ENCODE measurements at regions not wholly inside any gene's neighbourhood (a gene's known extent, or its start where the extent isn't known, plus 50 kb on each side); places are given as distances from the start of the nearest gene placed in this dataset.
"Not testable (repeated sequence)": the region's sequence is repeated elsewhere in the genome, so short reads cannot be mapped to it uniquely, and the experiment has no call there.

GRCh38 chr4:128688846-128689437 lies 120.6 kb upstream of the JADE1 start:
- intact Hi-C loops (cut with micrococcal nuclease): no loop called here

GRCh38 chr4:128688033-128688721 lies 121.3 kb upstream of the JADE1 start:
- intact Hi-C loops (cut with micrococcal nuclease): no loop called here

GRCh38 chr4:128686810-128687209 lies 122.7 kb upstream of the JADE1 start:
- intact Hi-C loops (cut with micrococcal nuclease): no loop called here

- intact Hi-C loops (cut with micrococcal nuclease): no loop called here
Observed at GRCh38 chr4:128686032-128686465, 123.5 kb upstream of the JADE1 start.

GRCh38 chr4:128684016-128684415 lies 125.5 kb upstream of the JADE1 start:
- intact Hi-C loops (cut with micrococcal nuclease): no loop called here

- intact Hi-C loops (cut with micrococcal nuclease): no loop called here
Observed at GRCh38 chr4:128682942-128683666, 126.4 kb upstream of the JADE1 start.

- intact Hi-C loops (cut with micrococcal nuclease): no loop called here
Observed at GRCh38 chr4:128676095-128676494, 133.4 kb upstream of the JADE1 start.

GRCh38 chr4:128675083-128675482 lies 134.4 kb upstream of the JADE1 start:
- intact Hi-C loops (cut with micrococcal nuclease): no loop called here

- intact Hi-C loops (cut with micrococcal nuclease): not testable (repeated sequence)
Observed at GRCh38 chr4:128673159-128673558, 136.3 kb upstream of the JADE1 start.

- intact Hi-C loops (cut with micrococcal nuclease): not testable (repeated sequence)
Observed at GRCh38 chr4:128672596-128672995, 136.9 kb upstream of the JADE1 start.

GRCh38 chr4:128670513-128670912 lies 139.0 kb upstream of the JADE1 start:
- intact Hi-C loops (cut with micrococcal nuclease): no loop called here

- intact Hi-C loops (cut with micrococcal nuclease): no loop called here
Observed at GRCh38 chr4:128668566-128668965, 140.9 kb upstream of the JADE1 start.

GRCh38 chr4:128665514-128665913 lies 144.0 kb upstream of the JADE1 start:
- intact Hi-C loops (cut with micrococcal nuclease): no loop called here

- intact Hi-C loops (cut with micrococcal nuclease): no loop called here
Observed at GRCh38 chr4:128663325-128663724, 146.2 kb upstream of the JADE1 start.

GRCh38 chr4:128661479-128661878 lies 148.0 kb upstream of the JADE1 start:
- intact Hi-C loops (cut with micrococcal nuclease): no loop called here

GRCh38 chr4:128660361-128661215 lies 148.9 kb upstream of the JADE1 start:
- intact Hi-C loops (cut with micrococcal nuclease): no loop called here

GRCh38 chr4:128658214-128658631 lies 151.3 kb upstream of the JADE1 start:
- intact Hi-C loops (cut with micrococcal nuclease): no loop called here

- intact Hi-C loops (cut with micrococcal nuclease): no loop called here
Observed at GRCh38 chr4:128657638-128658037, 151.9 kb upstream of the JADE1 start.

- intact Hi-C loops (cut with micrococcal nuclease): no loop called here
Observed at GRCh38 chr4:128654465-128654864, 155.0 kb upstream of the JADE1 start.

- intact Hi-C loops (cut with micrococcal nuclease): no loop called here
Observed at GRCh38 chr4:128653527-128654444, 155.7 kb upstream of the JADE1 start.
